Renal pelvis (tissue), 1 donor: ENCODE measurements at regions not wholly inside any gene's neighbourhood (a gene's known extent, or its start where the extent isn't known, plus 50 kb on each side); places are given as distances from the start of the nearest gene placed in this dataset.
"Not testable (repeated sequence)": the region's sequence is repeated elsewhere in the genome, so short reads cannot be mapped to it uniquely, and the experiment has no call there.

Experiments
- DNase-seq: peaks from one replicate; pipeline ENCODE4 v3.0.0-alpha.2; 2013

DNA sequence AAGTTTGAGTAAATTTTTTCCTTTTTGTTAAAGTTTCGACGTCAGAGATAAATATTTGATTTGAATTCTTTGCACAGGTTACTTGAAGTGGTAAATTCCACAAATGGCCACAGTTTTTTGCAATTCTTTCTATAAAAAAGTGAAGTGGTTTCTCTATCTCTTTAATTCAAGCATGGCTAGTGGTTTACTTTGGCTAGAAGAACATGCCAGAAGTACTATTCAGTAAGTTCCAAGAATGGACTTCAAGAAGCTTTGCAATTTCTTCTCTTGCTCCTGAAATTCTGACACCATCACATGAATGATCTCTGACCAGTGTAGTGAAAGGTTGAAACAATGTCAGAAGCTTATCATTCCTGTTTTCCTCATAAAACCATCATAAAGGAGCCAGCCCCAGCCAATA lies 55.7 kb upstream of the RNPC3 start:
- no peak for DNase-seq

DNA sequence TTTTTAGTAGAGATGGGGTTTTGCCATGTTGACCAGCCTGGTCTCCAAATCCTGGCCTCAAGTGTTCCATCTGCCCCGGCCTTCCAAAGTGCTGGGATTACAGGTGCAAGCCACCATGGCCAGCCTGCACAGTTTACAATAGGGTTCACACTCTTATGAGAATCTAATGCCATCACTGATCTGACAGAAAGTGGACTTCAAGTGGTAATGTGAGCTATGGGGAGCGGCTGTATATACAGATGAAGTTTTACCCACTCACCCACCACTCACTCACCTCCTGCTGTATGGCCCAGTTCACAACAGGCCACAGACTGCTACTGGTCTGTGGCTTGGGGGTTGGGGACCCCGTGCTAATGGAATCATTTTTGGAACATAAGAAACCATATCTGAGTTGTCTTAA lies 58.4 kb upstream of the RNPC3 start:
- no peak for DNase-seq

DNA sequence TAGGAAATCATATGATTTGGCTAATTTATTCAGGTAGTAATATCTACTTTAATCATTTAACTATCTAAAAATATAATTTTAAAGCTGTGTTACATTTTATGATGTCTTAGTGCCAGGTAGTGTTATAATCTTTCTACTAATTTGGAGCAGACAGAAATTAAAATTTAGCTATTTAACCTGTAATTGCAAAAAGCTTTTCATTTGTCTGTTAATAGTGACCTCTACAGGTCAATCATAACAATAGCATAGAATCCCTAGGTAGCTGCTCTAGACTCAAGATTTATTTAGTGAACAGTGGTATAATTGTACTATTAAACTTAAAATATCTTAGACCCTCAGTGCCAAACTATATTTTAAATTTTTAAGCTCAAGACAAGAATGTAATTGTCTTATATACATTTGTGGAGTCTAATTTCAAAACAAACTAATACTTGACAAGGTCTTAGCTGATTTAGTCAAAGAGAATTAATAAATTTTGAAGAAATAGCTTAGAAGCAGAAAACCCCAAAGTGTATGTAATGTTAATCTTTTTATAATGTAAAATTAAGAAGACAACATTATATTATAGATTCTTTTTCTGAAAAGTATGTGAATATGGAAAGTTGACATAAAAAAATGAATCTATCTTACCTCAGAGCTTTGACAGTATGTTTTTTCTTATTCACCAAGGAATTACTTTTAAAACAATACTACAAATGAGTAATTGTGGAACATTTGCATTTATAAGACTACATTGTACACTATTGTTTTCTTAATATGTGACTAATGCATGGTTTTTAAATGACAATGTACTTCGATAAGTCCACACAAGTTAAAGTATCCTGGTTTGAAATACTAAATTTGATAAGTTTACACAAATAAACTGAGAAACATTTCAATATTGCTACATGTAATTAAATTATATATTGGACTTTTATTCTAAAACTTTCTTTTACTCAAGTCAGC lies 64.1 kb upstream of the RNPC3 start:
- DNase-seq: peak; percentile 5

DNA sequence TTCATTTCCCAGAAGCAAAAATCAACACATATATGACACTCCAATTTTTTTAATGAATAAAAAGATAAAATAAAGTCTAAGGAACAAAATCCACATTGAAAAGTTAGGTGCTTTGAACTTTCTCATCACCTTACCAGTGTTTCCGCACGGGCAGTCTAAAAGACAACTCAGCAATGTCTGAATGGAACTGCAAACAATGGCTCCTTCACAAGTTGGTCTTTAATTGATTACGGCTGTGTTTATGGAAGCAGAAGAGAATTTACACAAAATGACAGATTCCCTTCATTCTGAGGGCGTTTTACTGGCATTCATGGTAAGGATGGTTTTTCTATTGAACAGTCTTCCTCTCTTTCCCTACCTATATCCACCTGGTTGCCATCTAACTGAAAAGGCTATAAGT lies 65.0 kb upstream of the RNPC3 start:
- DNase-seq: no peak

DNA sequence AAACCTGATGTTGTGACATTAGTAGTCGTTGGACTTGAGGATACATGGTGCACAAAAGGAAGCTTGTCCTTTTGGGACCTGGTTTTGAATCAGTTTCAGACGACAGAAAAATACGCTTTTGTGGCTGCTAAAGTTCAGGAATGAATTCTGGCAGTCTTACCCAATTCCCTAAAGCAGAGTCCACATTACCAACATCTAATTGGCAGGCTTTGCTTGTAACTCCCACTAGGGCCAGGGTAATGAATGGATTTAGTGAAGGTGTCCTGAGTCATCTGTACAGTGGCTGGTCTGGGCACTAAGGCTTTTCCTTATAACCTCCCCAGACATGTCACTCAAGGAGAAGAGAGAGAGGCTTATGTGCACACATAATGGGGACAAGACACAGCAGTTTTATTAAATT lies 66.2 kb upstream of the RNPC3 start:
- DNase-seq: no peak

DNA sequence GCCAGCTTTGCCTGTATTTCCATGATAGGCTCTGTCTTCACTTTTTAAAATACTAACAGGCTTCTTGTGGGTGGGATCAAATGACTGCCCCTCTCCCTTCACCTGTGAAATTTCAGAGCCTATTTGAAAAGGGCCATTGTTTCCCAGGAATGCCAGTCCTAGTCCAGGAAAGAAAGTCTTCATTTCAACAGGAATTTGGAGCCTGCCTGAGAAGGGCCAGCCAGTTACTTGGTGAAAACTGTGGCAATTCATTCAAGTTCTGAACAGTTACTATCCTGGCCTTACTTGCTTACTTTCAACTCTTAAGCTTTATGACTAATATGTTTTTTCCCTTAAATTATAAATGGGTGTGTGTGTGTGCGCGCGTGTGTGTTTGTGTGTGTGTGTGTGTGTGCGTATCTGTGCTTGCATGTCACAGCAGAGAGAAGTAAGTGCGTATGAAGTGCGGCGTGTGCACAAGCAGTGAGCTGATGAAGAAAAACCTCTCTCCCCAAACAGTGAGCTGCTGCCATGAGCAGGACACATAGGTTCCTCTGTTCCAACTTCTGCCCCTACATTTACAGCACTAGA lies 67.5 kb upstream of the RNPC3 start:
- DNase-seq: peak; percentile 48

DNA sequence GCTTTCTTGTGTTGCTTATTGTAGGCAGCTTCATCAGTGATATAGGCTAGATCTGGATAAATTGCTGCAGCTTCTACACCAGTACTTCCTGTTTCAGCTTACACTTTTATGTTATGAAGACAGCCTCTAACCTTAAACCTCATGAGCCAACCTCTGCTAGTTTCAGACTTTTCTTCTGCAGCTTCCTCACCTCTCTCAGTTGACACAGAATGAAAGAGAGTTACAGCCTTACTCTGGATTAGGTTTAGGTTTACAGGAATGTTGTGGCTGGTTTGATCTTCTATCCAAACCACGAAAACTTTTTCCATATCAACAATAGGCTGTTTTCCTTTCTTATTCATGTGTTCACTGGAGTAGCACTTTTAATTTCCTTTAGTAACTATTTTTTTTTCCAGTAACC lies 76.9 kb upstream of the RNPC3 start:
- no peak for DNase-seq

DNA sequence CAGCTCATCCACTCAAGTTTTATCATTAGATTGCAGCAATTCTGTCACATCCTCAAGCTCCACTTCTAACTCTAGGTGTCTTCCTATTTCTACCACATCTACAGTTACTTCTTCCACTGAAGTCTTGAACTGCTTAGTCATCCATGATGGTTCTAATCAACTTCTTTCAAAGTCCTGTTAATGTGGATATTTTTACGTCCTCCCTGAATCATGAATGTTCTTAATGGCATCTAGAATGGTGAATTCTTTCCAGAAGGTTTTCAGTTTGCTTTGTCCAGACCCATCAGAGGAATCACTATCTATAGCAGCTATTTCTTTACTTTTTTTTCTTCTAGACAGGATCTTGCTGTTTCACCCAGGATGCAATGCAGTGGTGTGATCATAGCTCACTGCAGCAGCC lies 78.0 kb upstream of the RNPC3 start:
- no peak for DNase-seq

DNA sequence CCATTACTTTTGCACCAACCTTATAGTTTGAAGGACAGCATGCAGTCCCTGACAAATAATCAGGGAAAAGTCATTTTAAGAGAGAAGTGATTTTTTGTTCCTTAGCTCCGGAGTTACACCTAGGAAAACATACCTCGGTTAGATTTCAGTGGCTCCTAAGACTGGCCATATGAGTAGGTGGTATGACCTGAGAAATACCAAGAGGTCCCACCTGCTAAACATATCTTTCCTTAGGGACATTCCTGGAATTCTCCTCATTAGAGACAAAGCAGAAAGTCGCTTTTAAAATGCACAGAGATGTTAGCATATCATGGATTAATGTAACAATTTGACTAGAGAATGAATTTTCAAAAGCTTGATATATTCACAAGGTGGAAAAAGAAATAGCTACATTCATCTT lies 84.2 kb upstream of the RNPC3 start:
- no peak for DNase-seq

DNA sequence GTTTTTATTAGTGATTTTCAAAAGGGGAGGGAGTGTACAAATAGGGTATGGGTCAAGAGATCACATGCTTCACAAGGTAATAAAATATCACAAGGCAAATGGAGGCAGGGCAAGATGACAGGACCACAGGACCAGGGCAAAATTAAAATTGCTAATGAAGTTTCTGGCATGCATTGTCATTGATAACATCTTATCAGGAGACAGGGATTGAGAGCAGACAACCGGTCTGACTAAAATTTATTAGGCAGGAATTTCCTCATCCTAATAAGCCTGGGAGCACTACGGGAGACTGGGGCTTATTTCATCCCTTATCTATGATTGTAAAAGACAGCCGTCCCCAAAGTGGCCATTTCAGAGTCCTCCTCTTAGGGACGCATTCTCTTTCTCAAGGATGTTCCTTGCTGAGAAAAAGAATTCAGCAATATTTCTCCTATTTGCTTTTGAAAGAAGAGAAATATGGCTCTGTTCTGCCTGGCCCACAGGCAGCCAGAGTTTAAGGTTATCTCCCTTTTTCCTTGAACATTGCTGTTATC lies 88.9 kb upstream of the RNPC3 start:
- DNase-seq: not testable (repeated sequence)

DNA sequence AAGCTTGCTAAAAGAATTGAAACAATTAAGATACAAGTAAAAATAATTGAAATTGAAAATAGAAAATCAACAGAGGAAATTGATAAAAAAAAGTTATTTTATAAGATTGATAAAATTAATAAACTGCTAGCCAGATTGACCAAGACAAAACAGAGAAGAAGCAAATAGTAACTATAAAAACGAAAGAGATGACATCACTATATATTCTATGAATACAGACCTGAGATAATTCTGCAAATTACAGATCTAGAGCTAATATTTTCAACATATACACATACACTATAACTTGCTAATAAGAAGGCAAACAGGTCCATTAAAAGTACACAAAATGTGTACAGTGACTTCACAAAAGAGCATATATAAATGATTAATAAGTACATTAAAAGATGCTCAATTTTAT lies 90.1 kb upstream of the RNPC3 start:
- no peak for DNase-seq

DNA sequence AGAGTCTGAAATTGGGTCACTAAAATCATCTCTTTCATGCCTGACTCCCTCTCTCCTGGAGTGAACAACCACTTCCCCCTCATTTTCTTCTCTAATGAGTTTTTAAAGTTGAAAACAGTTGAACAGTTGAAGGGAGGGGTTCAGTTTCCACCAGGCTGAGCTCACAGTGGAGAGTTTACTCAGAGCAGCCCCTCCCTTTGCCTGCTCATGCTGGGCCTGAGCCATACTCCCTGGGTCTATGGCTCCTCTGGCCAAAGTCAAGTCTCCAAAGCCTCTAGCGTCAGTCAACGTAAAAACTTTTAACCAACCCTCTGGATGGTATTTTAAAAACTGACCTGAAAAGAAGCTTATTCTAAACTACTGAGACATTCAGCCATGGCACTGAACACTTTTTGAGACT lies 100.8 kb upstream of the RNPC3 start:
- no peak for DNase-seq

DNA sequence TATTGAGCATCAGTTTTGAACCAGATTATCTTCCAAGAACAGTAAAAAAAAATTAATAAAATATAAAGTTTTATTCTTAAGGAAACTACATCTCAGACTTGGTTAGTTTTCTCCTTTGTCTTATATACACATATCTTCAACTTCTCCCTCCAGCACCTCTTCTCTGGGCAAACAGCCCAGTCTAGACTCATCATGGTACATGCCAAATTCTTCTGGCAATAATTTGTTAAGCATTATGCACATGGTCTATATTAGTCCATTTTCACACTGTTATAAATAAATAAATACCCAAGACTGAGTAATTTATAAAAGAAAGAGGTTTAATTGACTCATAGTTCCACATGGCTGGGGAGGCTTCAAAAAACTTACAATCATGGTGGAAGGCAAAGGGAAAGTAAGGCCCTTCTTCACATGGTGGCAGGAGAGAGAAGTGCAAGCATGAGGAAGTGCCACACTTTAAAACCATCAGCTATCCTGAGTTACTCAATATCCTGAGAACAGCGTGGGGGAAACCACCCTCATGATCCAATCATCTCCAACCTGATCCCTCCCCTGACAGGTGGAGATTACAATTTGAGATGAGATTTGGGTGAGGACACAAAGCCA lies 108.7 kb upstream of the RNPC3 start:
- no peak for DNase-seq

DNA sequence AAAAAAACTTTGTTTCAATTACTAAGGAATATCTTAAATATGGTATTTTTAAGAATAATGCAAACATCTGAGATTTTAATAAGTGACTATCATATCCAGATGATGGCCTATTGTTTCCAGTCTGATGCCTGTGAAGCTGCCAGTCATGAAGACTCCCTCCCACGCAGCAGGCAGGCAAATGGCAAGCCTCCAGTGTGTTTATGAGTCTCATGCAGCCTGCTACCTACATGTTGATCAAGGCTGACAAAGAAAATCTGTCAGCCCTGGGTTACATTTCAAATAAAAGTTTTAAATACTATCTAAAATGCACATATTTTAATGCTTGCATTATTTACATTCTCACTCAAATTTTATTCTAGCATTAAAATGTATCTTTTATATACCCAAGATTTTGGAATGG lies 137.6 kb upstream of the RNPC3 start:
- DNase-seq: no peak

DNA sequence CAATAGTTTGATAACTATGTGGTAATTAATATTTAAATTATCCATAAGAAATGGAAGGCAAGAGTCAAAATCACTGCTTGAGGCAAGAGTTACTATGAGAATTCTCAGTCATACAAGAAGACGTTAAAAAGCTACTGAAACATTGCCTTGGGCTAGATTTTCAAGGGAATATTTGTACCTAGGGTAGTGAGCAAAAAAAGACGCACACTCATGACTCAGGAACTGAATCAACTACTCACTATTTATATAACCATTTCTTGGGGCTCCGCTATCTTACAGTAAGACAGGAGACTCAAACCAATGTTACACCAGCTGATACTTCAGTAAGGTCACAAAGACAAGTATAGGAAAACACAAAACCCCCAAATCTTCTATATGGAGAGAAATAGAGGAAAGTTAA lies 151.5 kb upstream of the RNPC3 start:
- no peak for DNase-seq

DNA sequence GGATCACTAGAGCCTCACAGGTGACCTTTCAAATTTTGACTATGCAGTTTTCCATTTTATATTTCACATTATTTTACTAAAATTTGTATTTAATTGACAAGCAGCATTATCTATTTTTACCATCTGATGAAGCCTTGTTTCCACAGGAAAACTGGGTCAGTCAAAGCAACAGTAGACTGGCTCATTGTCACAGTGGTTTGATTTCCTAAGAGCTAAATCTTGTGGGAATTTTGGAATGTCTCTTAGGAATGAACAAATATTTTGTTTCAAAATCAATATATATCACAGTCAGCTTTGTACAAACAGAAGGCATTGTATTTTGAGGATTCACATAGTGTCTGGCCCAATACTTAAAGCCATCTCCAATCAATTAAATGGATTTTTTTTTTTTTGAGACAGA lies 152.6 kb upstream of the RNPC3 start:
- no peak for DNase-seq

DNA sequence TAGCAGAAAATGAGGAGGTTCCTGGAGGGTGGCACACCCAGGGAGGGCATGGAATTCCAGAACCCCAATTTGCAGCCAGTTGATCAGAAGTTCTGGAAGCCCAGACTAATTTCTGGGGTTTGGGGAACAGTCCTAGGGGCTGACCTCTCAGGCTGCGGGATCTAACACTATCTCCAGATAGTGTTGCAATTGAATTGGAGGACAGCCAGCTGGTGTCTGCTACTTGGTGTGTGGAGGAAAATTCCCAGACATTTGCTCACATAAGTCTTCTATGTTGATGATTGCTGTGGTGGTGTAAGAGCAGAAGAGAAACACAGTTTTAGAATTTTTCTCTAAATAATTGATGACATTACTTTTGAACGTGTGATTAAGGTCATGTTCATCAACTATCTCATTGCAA lies 154.3 kb upstream of the RNPC3 start:
- no peak for DNase-seq

DNA sequence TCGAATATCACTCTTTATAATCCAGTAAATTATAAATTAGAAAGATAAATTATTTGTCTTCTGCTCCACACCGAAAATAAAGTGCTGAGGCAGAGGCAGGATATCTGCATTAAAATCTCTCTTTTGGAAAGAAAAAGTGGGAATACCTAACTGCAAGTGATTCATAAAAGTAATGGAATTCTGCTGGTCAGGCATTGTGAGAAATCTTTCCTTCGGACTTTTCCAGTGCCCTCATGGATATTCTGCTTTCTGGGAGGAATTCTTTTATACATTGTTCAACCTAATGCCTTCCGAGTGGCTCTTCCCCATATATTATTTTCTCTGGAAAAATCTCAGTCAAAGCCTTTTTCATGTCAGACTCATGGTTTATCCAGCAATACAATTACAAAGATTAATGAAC lies 158.3 kb upstream of the RNPC3 start:
- DNase-seq: no peak

DNA sequence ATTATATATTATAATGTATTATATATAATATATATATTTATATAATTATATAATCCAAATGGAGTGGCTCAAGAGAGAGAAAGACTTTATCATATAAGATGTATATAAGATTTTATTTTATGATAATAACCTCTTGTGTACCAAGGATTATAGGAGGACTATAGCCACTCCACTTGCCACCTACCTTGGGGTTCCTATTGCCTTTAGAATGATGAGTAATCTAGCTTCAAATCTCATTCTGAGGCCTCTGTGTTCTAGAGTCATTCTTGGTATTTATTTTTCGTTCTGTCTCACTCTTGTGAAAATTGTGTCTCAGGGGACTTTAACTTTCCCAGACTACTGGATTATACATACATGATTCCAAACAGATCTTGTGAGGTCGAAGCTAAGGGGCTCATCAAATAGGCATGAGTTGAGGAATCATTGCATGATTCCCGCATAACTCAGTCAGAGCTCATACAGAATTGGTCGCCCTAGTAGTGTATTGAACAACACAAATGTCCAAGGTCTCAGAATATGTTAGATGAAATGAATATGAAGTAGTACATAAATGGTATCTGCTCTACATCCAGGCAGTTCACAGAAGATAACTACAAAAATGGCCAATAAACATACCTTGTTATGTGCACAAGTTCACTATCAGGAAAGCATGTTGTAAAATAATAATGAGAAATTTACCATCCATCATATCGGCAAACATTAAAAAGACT lies 159.5 kb upstream of the RNPC3 start:
- no peak for DNase-seq

DNA sequence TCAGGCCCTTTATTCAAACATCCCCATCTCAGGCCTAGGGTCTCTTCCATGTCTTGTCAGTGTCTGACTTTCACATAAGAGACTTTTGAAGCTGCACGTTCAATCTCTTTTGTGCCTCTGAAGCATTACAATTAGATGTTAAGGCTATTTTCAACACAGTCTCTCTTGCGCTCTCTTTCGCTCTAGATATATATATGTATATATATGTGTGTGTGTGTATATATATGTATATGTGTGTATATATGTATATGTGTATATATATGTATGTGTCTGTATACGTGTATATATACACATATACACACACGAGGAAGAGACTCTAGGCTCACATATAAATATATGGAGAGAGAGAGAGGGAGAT lies 162.5 kb upstream of the RNPC3 start:
- DNase-seq: no peak

DNA sequence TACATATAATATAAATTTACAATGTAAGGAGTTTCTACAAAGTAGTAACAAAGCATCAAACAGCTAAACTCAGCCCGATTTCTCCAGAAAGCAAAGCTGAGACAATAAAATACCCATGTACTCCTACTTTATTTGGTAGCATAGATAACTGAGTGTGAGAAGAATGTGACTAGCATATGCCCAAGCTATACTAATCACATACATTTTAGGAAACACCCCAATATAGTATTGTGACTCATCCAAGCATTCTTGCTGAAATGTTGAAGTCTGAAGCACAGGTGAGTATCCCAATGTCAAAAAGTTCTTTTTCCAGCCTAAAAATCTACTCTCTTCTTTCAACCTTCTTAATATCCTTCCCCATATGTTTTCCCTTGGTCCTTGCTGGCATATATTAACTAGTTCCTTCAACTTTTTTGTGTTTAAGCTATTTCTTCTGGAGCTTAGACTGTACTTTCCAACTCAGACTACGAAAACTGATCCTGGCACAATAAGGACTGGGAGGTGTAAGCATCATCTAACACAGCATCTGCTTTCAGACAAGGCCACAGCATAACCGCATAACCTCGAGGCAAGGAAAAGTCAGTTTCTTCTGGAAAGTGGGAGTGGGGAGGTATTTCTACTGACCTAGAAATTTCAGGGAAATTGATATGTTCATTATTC lies 163.0 kb upstream of the RNPC3 start:
- no peak for DNase-seq

DNA sequence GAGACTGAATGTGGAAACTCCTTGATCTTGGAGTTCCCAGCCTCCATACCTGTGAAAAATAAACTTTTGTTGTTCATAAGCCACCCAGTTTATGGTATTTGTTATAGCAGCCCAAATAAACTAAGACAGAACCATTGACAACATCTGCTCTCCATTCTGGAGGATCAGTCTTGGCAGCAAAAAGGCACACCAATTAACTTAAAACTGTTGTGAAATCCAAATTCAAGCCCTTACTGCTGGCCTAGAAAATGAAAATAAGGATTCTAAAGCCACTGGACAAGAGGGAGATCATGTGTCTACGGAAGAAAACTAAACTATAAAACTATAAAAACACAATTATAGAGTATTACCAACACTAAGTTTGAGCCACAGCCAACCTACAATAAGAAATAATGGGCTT lies 172.1 kb upstream of the RNPC3 start:
- DNase-seq: no peak
